ENCODE measurements at regions not wholly inside any gene's neighbourhood (a gene's known extent, or its start where the extent isn't known, plus 50 kb on each side); places are given as distances from the start of the nearest gene placed in this dataset. TPM values are rescaled to one million over a fixed set of nuclear protein-coding genes. Genes with fewer than 3 reads are reported as not detected.

DNA sequence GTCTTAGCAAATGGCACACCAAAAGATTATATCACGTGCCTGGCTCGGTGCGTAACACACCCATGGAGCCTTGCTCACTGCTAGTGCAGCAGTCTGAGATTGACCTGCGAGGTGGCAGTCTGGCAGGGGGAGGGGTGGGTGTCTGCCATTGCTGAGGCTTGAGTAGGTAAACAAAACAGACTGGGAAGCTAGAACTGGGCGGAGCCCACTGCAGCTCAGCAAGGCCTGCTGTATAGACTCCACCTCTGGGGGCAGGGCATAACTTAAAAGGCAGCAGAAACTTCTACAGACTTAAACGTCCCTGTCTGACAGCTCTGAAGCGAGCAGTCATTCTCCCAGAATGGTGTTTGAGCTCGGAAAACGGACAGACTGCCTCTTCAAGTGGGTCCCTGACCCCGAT lies 55.9 kb upstream of the FSHR start:
- Histone ChIP-seq H3K27me3 (replicated peaks in 1 of 4; ENCODE audit: control extremely low read depth in 1 of 4, control insufficient read depth in 3 of 4, insufficient read depth in 4 of 4, low read length in 3 of 4) (no peaks in the 10 kb centered on the region), H3K4me3 (ENCODE audit: control extremely low read depth in 1 of 5, extremely low read depth in 1 of 5, insufficient read depth in 1 of 5, low read depth in 2 of 5, low read length in 4 of 5) (no peak overlapping the region), H3K27ac (ENCODE audit: low read length in 2 of 2) (no peak overlapping the region), H3K4me2 (replicated peaks; ENCODE audit: low read depth, low read length, poor library complexity, severe bottlenecking) (no peak overlapping the region), H3K9ac (ENCODE audit: low read length) (no peak overlapping the region), H2AFZ (ENCODE audit: insufficient read depth, low read depth, low read length, poor library complexity, severe bottlenecking) (no peak overlapping the region), H3K9me3 (ENCODE audit: control extremely low read depth in 1 of 3, control insufficient read depth in 2 of 3, insufficient read depth in 1 of 3, low read length in 2 of 3) (peaks cover 0 to 5% (median 0%) of the 10 kb centered on the region in 3 donors), H3K4me1 (ENCODE audit: control insufficient read depth in 2 of 2, insufficient read depth in 2 of 2, low read length in 2 of 2) (no peaks in the 10 kb centered on the region), H3K79me2 (ENCODE audit: control insufficient read depth, insufficient read depth, low read length) (no peaks in the 10 kb centered on the region), H4K20me1 (ENCODE audit: control insufficient read depth, insufficient read depth, low read length, poor library complexity, severe bottlenecking) (no peaks in the 10 kb centered on the region), H3K36me3 (replicated peaks in 1 of 2; ENCODE audit: control extremely low read depth in 1 of 2, control insufficient read depth in 1 of 2, extremely low read depth in 1 of 2, insufficient read depth in 2 of 2, low read length in 1 of 2) (no peaks in the 10 kb centered on the region)
- WGBS (ENCODE audit: insufficient coverage) = 86% methylated on average over 10 of the region's 10 CpGs
- H3K4me1 Mint-ChIP-seq = no peaks in the 10 kb centered on the region
- H3K27ac Mint-ChIP-seq = no peak overlapping the region
- intact Hi-C loops (cut with micrococcal nuclease) = no loop called here
- TF ChIP-seq, protein P1, sequence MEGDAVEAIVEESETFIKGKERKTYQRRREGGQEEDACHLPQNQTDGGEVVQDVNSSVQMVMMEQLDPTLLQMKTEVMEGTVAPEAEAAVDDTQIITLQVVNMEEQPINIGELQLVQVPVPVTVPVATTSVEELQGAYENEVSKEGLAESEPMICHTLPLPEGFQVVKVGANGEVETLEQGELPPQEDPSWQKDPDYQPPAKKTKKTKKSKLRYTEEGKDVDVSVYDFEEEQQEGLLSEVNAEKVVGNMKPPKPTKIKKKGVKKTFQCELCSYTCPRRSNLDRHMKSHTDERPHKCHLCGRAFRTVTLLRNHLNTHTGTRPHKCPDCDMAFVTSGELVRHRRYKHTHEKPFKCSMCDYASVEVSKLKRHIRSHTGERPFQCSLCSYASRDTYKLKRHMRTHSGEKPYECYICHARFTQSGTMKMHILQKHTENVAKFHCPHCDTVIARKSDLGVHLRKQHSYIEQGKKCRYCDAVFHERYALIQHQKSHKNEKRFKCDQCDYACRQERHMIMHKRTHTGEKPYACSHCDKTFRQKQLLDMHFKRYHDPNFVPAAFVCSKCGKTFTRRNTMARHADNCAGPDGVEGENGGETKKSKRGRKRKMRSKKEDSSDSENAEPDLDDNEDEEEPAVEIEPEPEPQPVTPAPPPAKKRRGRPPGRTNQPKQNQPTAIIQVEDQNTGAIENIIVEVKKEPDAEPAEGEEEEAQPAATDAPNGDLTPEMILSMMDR (IDR thresholded peaks at IDR 0.05) = no peak
- TF ChIP-seq EZH2 (IDR thresholded peaks at IDR 0.05; ENCODE audit: borderline replicate concordance, insufficient read depth, low read depth, low read length, poor library complexity, severe bottlenecking) = no peak
- no peaks in the 10 kb centered on the region for H3K9me3 Mint-ChIP-seq (ENCODE audit: insufficient read depth)
- no peak overlapping the region for H3K4me3 Mint-ChIP-seq
- no peaks in the 10 kb centered on the region for H3K27me3 Mint-ChIP-seq
- CTCF ChIA-PET = no interaction called here
- ATAC-seq (ENCODE audit: low read depth) (no peak), DNase-seq (no peak)
- POLR2A ChIA-PET = no interaction called here

DNA sequence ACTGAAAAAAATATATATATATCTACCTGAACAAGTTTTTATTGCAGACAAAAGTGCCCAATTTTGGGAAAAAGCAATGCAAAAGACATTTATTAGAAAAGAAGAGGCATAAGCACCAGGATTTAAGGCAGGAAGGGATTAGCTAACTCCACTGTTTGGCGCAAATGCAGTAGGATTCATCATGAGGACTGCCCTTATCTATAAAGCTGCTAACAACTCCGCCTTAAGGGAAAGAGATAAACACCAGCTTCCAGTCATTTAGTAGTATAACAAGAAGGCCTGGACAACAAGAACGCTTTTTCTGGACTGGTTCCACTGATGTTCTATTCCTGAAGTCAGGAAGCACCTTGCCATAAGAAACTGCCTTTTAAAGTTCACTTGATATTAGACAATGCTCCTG lies 52.9 kb upstream of the FSHR start:
- intact Hi-C loops (cut with micrococcal nuclease) = no loop called here
- Histone ChIP-seq H3K79me2 (ENCODE audit: control insufficient read depth, insufficient read depth, low read length) (no peaks in the 10 kb centered on the region), H3K27me3 (replicated peaks in 1 of 4; ENCODE audit: control extremely low read depth in 1 of 4, control insufficient read depth in 3 of 4, insufficient read depth in 4 of 4, low read length in 3 of 4) (no peaks in the 10 kb centered on the region), H3K36me3 (replicated peaks in 1 of 2; ENCODE audit: control extremely low read depth in 1 of 2, control insufficient read depth in 1 of 2, extremely low read depth in 1 of 2, insufficient read depth in 2 of 2, low read length in 1 of 2) (no peaks in the 10 kb centered on the region), H2AFZ (ENCODE audit: insufficient read depth, low read depth, low read length, poor library complexity, severe bottlenecking) (no peak overlapping the region), H3K27ac (ENCODE audit: low read length in 2 of 2) (no peak overlapping the region), H3K9ac (ENCODE audit: low read length) (no peak overlapping the region), H4K20me1 (ENCODE audit: control insufficient read depth, insufficient read depth, low read length, poor library complexity, severe bottlenecking) (no peaks in the 10 kb centered on the region), H3K4me3 (ENCODE audit: control extremely low read depth in 1 of 5, extremely low read depth in 1 of 5, insufficient read depth in 1 of 5, low read depth in 2 of 5, low read length in 4 of 5) (no peak overlapping the region), H3K4me2 (replicated peaks; ENCODE audit: low read depth, low read length, poor library complexity, severe bottlenecking) (no peak overlapping the region), H3K4me1 (ENCODE audit: control insufficient read depth in 2 of 2, insufficient read depth in 2 of 2, low read length in 2 of 2) (no peaks in the 10 kb centered on the region), H3K9me3 (ENCODE audit: control extremely low read depth in 1 of 3, control insufficient read depth in 2 of 3, insufficient read depth in 1 of 3, low read length in 2 of 3) (peaks cover 0 to 5% (median 0%) of the 10 kb centered on the region in 3 donors)
- Mint-ChIP-seq H3K4me1 (no peaks in the 10 kb centered on the region), H3K27ac (no peak overlapping the region), H3K9me3 (ENCODE audit: insufficient read depth) (no peaks in the 10 kb centered on the region), H3K27me3 (no peaks in the 10 kb centered on the region), H3K4me3 (no peak overlapping the region)
- 95% methylated on average over 3 of the region's 3 CpGs for WGBS (ENCODE audit: insufficient coverage)
- TF ChIP-seq, protein P1 (IDR thresholded peaks at IDR 0.05) = no peak
- no peak for TF ChIP-seq EZH2 (IDR thresholded peaks at IDR 0.05; ENCODE audit: borderline replicate concordance, insufficient read depth, low read depth, low read length, poor library complexity, severe bottlenecking)
- no peak for ATAC-seq (ENCODE audit: low read depth)
- POLR2A ChIA-PET = no interaction called here
- CTCF ChIA-PET = no interaction called here
- DNase-seq = no peak

Small RNAs in the stretch of these regions (small RNA-seq; reads per million reads assigned to genes)
- gene RNU6-439P (ENCODE audit: insufficient read length, low read depth, low replicate concordance) = not detected

All from B cell (primary cell).